Renal cortical epithelial cell (primary cell): ENCODE measurements at regions not wholly inside any gene's neighbourhood (a gene's known extent, or its start where the extent isn't known, plus 50 kb on each side); places are given as distances from the start of the nearest gene placed in this dataset.
A peak's percentile ranks its signal among the peaks of the same experiment; 100 is the strongest.

Experiments
- DNase-seq: peaks from one replicate; pipeline ENCODE4 v3.0.0-alpha.2; 2011; ENCODE audit warnings: low read depth

DNA sequence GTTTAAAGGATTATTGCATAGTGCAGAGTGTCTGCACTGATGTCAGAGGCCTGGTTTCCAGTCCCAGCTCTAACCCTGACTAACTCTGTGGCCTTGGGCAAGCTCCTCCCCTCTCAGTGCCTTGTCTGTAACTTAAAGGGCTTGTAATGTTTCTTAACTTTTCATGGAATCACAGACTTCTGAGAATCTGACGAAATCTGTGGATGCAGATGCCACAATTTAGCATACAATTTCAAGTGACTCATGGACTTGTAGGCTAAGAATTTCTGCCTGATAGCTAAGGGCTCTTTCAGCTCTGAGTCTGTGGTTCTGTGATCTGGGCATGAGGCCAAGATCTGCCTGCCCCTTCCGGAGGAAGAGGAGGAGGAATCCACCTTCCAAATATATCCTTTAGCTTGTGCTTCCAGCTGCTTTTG lies 236.9 kb downstream of the AR start:
- peak; percentile 90 for DNase-seq

DNA sequence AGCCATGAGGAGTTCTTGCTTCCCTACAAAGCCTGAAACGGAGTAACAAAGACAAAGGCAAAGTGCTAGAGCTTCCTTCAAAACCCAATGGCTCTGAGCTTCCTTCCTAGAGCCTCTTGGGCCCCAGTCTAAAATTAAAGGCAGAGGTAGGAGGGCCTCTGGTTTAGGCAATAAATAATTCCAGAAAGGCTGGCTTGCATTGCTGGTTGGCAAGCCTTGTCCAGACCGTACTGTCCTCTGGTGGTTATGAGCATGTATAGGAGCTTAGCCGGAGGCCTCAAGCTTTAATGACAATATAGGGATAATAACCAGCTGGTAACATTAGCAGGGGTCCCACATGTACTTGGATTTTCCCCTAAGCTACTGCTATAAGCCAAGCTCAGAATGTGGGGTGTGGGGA lies 237.3 kb downstream of the AR start:
- DNase-seq = no peak

DNA sequence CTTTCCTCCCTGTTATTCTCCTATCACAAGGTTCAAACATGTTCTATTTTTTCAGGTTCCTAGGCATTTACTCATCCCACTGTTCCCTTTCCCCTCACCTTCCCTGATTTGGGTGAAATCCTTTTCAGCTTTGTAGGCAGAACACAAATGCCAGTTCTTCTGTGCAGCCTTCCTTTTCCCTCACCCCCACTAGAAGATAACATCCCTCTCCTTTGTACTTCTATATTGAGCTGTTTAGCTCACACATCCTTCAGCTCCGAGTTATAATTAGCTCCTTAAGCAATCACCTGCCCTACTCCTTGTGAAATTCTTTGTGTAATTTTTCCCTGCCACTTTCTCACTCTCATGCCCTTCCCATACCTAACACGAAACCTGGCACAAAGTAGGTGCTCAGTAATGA lies 240.9 kb downstream of the AR start:
- no peak for DNase-seq

DNA sequence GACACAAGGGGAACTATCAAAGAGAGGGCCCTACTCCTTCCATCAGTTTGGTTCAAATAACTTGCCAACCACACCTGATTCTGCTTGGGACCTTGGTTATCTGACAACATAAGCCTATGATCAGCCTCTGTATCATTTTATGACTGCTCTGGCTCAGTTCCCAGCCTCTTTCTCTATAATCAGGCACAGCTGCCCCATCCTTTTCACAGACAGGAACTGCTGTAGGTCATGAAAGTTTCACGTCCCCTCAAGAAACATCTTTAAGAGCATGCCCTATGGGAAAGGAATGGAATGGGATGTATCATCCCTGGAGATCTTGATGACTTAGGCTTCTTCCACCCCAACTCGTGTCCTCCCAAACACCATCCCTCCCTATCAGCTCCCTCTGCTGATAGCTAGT lies 243.4 kb downstream of the AR start:
- no peak for DNase-seq

DNA sequence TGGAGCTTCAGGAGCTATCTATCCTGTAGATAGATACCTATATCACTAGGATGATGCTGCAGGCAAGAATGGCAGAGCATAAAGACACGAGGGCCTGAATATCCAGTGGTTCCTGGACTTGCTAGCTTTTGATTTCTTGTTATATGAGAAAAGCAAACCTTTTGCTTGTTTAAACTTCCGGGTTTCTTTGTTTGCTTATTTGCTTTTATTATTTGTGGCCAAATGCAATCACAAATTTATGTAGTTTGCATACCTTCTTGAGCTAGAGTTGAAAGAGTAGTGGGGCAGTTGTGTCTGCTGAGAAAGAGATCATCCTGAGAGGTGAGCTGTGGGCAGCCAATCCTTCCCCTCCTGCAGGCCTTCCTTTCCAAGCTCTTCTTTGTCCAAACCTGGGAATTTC lies 245.7 kb downstream of the AR start:
- no peak for DNase-seq
